GM12892 (cell line): ENCODE measurements at regions not wholly inside any gene's neighbourhood (a gene's known extent, or its start where the extent isn't known, plus 50 kb on each side); places are given as distances from the start of the nearest gene placed in this dataset.

Source experiments
- POLR2A ChIP-seq: IDR thresholded peaks from 2 replicates; pipeline ENCODE4 v1.6.1; 2011; ENCODE audit warnings: low read depth, low read length, control low read depth
- TAF1 ChIP-seq: IDR thresholded peaks from 2 replicates; pipeline ENCODE4 v1.6.1; 2011; ENCODE audit warnings: low read depth, mild to moderate bottlenecking, control low read depth, low read length, borderline replicate concordance

GRCh38 chr3:82202269-82202668 lies 440.8 kb upstream of the GBE1 start:
- TF ChIP-seq POLR2A, result no peak
- TF ChIP-seq TAF1, result no peak
